Endothelial cell of umbilical vein (primary cell): ENCODE measurements at regions not wholly inside any gene's neighbourhood (a gene's known extent, or its start where the extent isn't known, plus 50 kb on each side); places are given as distances from the start of the nearest gene placed in this dataset.

Source experiments
- CTCF ChIP-seq, 2 donors: IDR thresholded peaks; 1 replicate in 1 of 2; 2 replicates in 1 of 2; pipeline ENCODE4 v1.5.1; 2011; ENCODE audit warnings: low read length in 2 of 2, mild to moderate bottlenecking in 2 of 2, moderate library complexity in 2 of 2, control low read depth in 1 of 2, inconsistent platforms in 1 of 2, low read depth in 1 of 2; ENCODE audit not compliant: insufficient read depth in 1 of 2; ENCODE audit errors: extremely low read depth in 1 of 2
- EZH2 ChIP-seq: IDR thresholded peaks from 2 replicates; pipeline ENCODE4 v1.6.1; 2012; ENCODE audit warnings: borderline replicate concordance, low read depth, mild to moderate bottlenecking, moderate library complexity, low read length, inconsistent platforms; ENCODE audit not compliant: severe bottlenecking
- JUN ChIP-seq: IDR thresholded peaks from 2 replicates; pipeline ENCODE4 v1.6.1; 2011; ENCODE audit warnings: borderline replicate concordance, low read depth; ENCODE audit not compliant: insufficient read length, insufficient read depth
- POLR2A ChIP-seq: IDR thresholded peaks from 2 replicates; pipeline ENCODE4 v1.6.1; 2012; ENCODE audit warnings: low read depth, mild to moderate bottlenecking, control low read depth, low read length
- POLR2AphosphoS5 ChIP-seq: IDR thresholded peaks from 2 replicates; pipeline ENCODE4 v1.6.1; 2012; ENCODE audit warnings: low read depth, mild to moderate bottlenecking, control low read depth, low read length, moderate library complexity; ENCODE audit not compliant: insufficient read depth

GRCh38 chr22:27525711-27526110 is 275.8 kb downstream of the MN1 start:
- no peak for TF ChIP-seq CTCF (IDR thresholded peaks at IDR 0.05; ENCODE audit: extremely low read depth in 1 of 2, insufficient read depth in 1 of 2, low read depth in 1 of 2, low read length in 2 of 2)
- no peak for TF ChIP-seq EZH2
- no peak for TF ChIP-seq POLR2A
- TF ChIP-seq POLR2AphosphoS5: no peak
- TF ChIP-seq JUN: no peak
